ENCODE measurements at regions not wholly inside any gene's neighbourhood (a gene's known extent, or its start where the extent isn't known, plus 50 kb on each side); places are given as distances from the start of the nearest gene placed in this dataset.
"Not testable (repeated sequence)": the region's sequence is repeated elsewhere in the genome, so short reads cannot be mapped to it uniquely, and the experiment has no call there.

GRCh38 chr20:29445050-29445907 is 1812.2 kb upstream of the DEFB115 start:
- not testable (repeated sequence) for TF ChIP-seq RBAK (tag by site-specific recombination; IDR thresholded peaks at IDR 0.05); ZSCAN5A (tag by site-specific recombination; IDR thresholded peaks at IDR 0.05); CTCF (tag by site-specific recombination; IDR thresholded peaks at IDR 0.05); ZNF76 (tag by site-specific recombination; IDR thresholded peaks at IDR 0.05; ENCODE audit: borderline replicate concordance, low read depth); KLF1 (tag by site-specific recombination; IDR thresholded peaks at IDR 0.05); ZNF707 (tag by site-specific recombination; IDR thresholded peaks at IDR 0.05)
